Ishikawa (cell line): ENCODE measurements at regions not wholly inside any gene's neighbourhood (a gene's known extent, or its start where the extent isn't known, plus 50 kb on each side); places are given as distances from the start of the nearest gene placed in this dataset.

Experiments used
- CEBPB ChIP-seq: IDR thresholded peaks from 2 replicates; pipeline ENCODE4 v1.6.1; 2012
- CREB1 ChIP-seq: IDR thresholded peaks from 2 replicates; pipeline ENCODE4 v1.6.1; 2012; ENCODE audit warnings: low read depth
- EGR1 ChIP-seq: IDR thresholded peaks from 2 replicates; pipeline ENCODE4 v1.6.1; 2012
- EP300 ChIP-seq: IDR thresholded peaks from 2 replicates; pipeline ENCODE4 v1.6.1; 2012; ENCODE audit warnings: borderline replicate concordance
- FOXM1 ChIP-seq: IDR thresholded peaks from 2 replicates; pipeline ENCODE4 v1.6.1; 2012; ENCODE audit warnings: low read depth, borderline replicate concordance
- MAX ChIP-seq: IDR thresholded peaks from 2 replicates; pipeline ENCODE4 v1.6.1; 2012
- NFIC ChIP-seq: IDR thresholded peaks from 2 replicates; pipeline ENCODE4 v1.6.1; 2012
- RAD21 ChIP-seq: IDR thresholded peaks from 2 replicates; pipeline ENCODE4 v1.6.1; 2012; ENCODE audit warnings: low read depth
- REST ChIP-seq: IDR thresholded peaks from 2 replicates; pipeline ENCODE4 v1.6.1; 2012; ENCODE audit warnings: low read depth, mild to moderate bottlenecking
- TAF1 ChIP-seq: IDR thresholded peaks from 2 replicates; pipeline ENCODE4 v1.6.1; 2012; ENCODE audit warnings: low read depth, mild to moderate bottlenecking
- TCF12 ChIP-seq: IDR thresholded peaks from 2 replicates; pipeline ENCODE4 v1.6.1; 2012; ENCODE audit warnings: low read depth
- TEAD4 ChIP-seq: IDR thresholded peaks from 2 replicates; pipeline ENCODE4 v1.6.1; 2012
- USF1 ChIP-seq: IDR thresholded peaks from 2 replicates; pipeline ENCODE4 v1.6.1; 2012
- YY1 ChIP-seq: IDR thresholded peaks from 2 replicates; pipeline ENCODE4 v1.6.1; 2012; ENCODE audit warnings: low read depth
- ZBTB7A ChIP-seq: IDR thresholded peaks from 2 replicates; pipeline ENCODE4 v1.6.1; 2012; ENCODE audit warnings: low read depth

GRCh38 chr7:94149789-94150545, 145.8 kb upstream of the BET1 start:
- TF ChIP-seq EGR1 (no peak), RAD21 (no peak), CEBPB (no peak), TAF1 (no peak), REST (no peak), YY1 (no peak), EP300 (no peak), TEAD4 (no peak), USF1 (no peak), MAX (no peak), NFIC (no peak), TCF12 (no peak), ZBTB7A (no peak), CREB1 (no peak), FOXM1 (no peak)

- TF ChIP-seq CREB1 (no peak), REST (no peak), CEBPB (no peak), NFIC (no peak), TEAD4 (no peak), MAX (no peak)
These were observed 150.0 kb upstream of the BET1 start for GRCh38 chr7:94154182-94154581.

- no peak for TF ChIP-seq TCF12
- TF ChIP-seq YY1, result no peak
- no peak for TF ChIP-seq USF1
- TF ChIP-seq NFIC, result no peak
- no peak for TF ChIP-seq EP300
- no peak for TF ChIP-seq CREB1
- TF ChIP-seq CEBPB, result no peak
- no peak for TF ChIP-seq FOXM1
- TF ChIP-seq TAF1, result no peak
- TF ChIP-seq REST, result no peak
- no peak for TF ChIP-seq RAD21
- TF ChIP-seq TEAD4, result no peak
- TF ChIP-seq EGR1, result no peak
- no peak for TF ChIP-seq MAX
- no peak for TF ChIP-seq ZBTB7A
These were observed 150.7 kb upstream of the BET1 start for GRCh38 chr7:94154858-94155257.

GRCh38 chr7:94160719-94161435, 156.7 kb upstream of the BET1 start:
- no peak for TF ChIP-seq RAD21
- TF ChIP-seq TCF12, result no peak
- TF ChIP-seq REST, result no peak
- TF ChIP-seq FOXM1, result no peak
- no peak for TF ChIP-seq EP300
